Adrenal gland (tissue), 9 donors: ENCODE measurements at regions not wholly inside any gene's neighbourhood (a gene's known extent, or its start where the extent isn't known, plus 50 kb on each side); places are given as distances from the start of the nearest gene placed in this dataset.

Experiments used
- DNase-seq, 7 donors: peaks; one replicate each; pipeline ENCODE4 v3.0.0-alpha.2; 2019 to 2020
- H3K27ac ChIP-seq, 5 donors: fragments of 200-600 bp; sonication (generic) in 4 of 5; 1 replicate in 3 of 5; 2 replicates in 2 of 5; pipeline versions ENCODE4 v1.5.1 to v1.8.0; 2016 to 2020; ENCODE audit warnings: mild to moderate bottlenecking in 1 of 5
- H3K27me3 ChIP-seq: fragments of 200-600 bp; 2 replicates; pipeline ENCODE4 v1.8.0; 2021
- H3K36me3 ChIP-seq, 2 donors: fragments of 200-600 bp; replicated peaks in 1 of 2; 1 replicate in 1 of 2; 2 replicates in 1 of 2; pipeline versions ENCODE4 v1.5.1 to v1.8.0; 2018 to 2022
- H3K4me1 ChIP-seq, 2 donors: fragments of 200-600 bp; replicated peaks in 1 of 2; 1 replicate in 1 of 2; 2 replicates in 1 of 2; pipeline versions ENCODE4 v1.5.1 to v1.8.0; 2018 to 2021
- H3K4me3 ChIP-seq, 4 donors: fragments of 200-600 bp; sonication (generic) in 3 of 4; one replicate each; pipeline ENCODE4 v1.5.1; 2016 to 2018
- H3K9me3 ChIP-seq, 3 donors: fragments of 200-600 bp; sonication (generic) in 1 of 3; replicated peaks in 1 of 3; 1 replicate in 2 of 3; 2 replicates in 1 of 3; pipeline versions ENCODE4 v1.5.1 to v1.8.0; 2016 to 2021
- CTCF ChIP-seq, 6 experiments: fragments of 450-650 bp in 4 of 6; fragments of 200-600 bp in 2 of 6; sonication (generic) in 1 of 6; IDR thresholded peaks; 1 replicate in 5 of 6; 2 replicates in 1 of 6; pipeline versions ENCODE4 v1.5.1 to v1.8.0; 2016 to 2021; ENCODE audit warnings: antibody characterized with exemption in 6 of 6, mild to moderate bottlenecking in 2 of 6, moderate library complexity in 1 of 6
- POLR2A ChIP-seq, 2 donors: fragments of 450-650 bp; IDR thresholded peaks; one replicate each; pipeline ENCODE4 v1.6.1; 2017; ENCODE audit warnings: antibody characterized with exemption in 2 of 2, mild to moderate bottlenecking in 2 of 2, moderate library complexity in 1 of 2
- WGBS, 4 donors: extraction: QIAGEN DNeasy Blood & Tissue Kit in 2 of 4; methylation state at CpG; one replicate each; pipeline versions ENCODE4 v1.1.5 to v1.1.7; 2013 to 2017; 5-methylcytosine and 5-hydroxymethylcytosine counted together
- intact Hi-C, 2 donors: fragments of 100-400 bp; cut with DNase I; formaldehyde crosslinking; loops; one replicate each; pipeline versions ENCODE4 v1.14.1 to v1.15.0; 2022 to 2023
- donor health status: healthy with polysubstance abuse.
- donor health status: Bipolar disorder and iron deficiency.
- donor health status: DM: yes; HTN: yes; CAD: no.
- donor health status: DM: no; HTN: no; CAD: no.
- donor health status: DM: no; HTN: no; CAD: no.

DNA sequence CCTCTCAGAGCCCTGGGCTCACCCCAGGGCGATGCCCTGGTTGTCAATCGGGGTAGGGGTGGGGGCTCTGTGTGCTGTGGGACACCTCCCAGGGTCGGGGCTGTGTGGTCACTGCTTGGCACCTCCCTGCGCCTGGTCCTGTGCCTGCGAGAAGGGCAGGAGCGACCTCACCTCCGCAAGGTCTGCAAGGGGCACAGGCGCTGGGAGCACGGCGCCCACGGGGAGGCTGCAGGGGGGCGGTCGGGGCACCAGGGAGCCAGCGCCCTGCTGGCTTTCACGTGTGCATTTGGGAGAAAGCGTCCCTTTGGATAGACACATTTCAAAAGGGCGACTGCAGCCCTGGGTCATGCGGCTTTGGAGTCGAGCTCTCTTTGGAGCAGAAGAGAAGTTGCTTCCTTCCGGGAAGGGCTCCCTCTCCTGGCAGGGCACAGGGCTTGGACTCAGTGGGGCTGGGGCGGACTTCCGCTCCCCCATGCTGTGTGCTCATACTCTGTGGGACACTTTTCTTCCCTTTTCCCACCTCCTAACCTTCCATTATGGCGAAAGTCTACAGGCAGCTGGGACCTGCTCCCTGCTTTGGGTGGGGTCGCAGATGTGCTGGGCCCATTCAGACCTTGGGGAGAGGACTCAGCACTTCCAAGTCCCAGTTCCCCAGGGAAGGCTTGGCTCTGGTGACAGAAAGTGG lies 52.9 kb upstream of the SLC28A3 start:
- no peak overlapping the region for H3K27ac ChIP-seq
- H3K36me3 ChIP-seq = no peaks in the 10 kb centered on the region
- H3K27me3 ChIP-seq = peaks cover 3% of the 10 kb centered on the region
- H3K9me3 ChIP-seq = no peaks in the 10 kb centered on the region
- no peak for DNase-seq
- intact Hi-C loops = loop anchor here in 1 of 2 donors (10.0 kb wide), 2 partner anchors 751 to 1211 kb away; no protein-coding TSS in a partner anchor
- H3K4me1 ChIP-seq = no peaks in the 10 kb centered on the region
- H3K4me3 ChIP-seq = no peak overlapping the region
- TF ChIP-seq POLR2A (IDR thresholded peaks at IDR 0.05) (no peak), CTCF (IDR thresholded peaks at IDR 0.05) (no peak)
- 77 to 88% (median 85%) methylated on average over 15 to 24 of the region's 24 CpGs for WGBS, 4 donors

- Histone ChIP-seq H3K4me3 (no peak overlapping the region), H3K27ac (no peak overlapping the region), H3K4me1 (no peaks in the 10 kb centered on the region), H3K36me3 (no peaks in the 10 kb centered on the region), H3K9me3 (no peaks in the 10 kb centered on the region), H3K27me3 (peaks cover 3% of the 10 kb centered on the region)
- intact Hi-C loops = loop anchor here in 1 of 2 donors (10.0 kb wide), 2 partner anchors 751 to 1211 kb away; no protein-coding TSS in a partner anchor
- 68 to 76% (median 73%) methylated on average over 3 of the region's 3 CpGs for WGBS, 4 donors
- no peak for TF ChIP-seq POLR2A (IDR thresholded peaks at IDR 0.05)
- TF ChIP-seq CTCF (IDR thresholded peaks at IDR 0.05) = no peak
- DNase-seq = no peak
Observed at GRCh38 chr9:84394036-84394435, 53.5 kb upstream of the SLC28A3 start.

DNA sequence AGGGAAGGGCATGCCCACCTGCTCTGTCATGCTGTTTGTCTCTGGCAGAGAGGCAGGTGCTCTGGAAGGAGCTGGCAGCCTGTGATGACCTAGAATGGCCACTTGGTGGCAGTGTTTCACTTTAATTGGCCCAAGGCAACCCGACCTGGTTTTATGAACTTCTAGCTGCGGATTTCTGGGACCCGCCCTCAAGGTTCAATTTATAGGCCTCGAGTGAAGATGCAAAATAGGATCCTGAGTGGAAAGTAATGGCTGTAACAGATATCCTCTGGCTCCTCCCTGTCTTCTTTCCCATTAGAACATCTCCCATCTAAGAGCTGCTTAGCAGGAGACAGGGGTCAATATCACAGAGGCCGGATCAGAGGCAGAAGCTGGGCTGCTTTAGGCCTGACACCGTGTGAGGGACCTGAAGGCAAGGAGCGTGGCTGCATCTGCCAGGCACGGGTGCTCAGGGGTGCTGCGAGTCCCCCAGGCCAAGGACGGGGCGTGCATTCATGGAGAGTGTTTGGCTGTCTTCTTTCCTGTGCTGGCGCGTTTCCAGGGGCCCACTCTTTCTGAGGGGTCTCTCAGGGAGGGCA lies 56.7 kb upstream of the SLC28A3 start:
- H3K9me3 ChIP-seq = no peaks in the 10 kb centered on the region
- H3K36me3 ChIP-seq = no peaks in the 10 kb centered on the region
- TF ChIP-seq POLR2A (IDR thresholded peaks at IDR 0.05) (no peak), CTCF (IDR thresholded peaks at IDR 0.05) (peak; percentile 69 to 92 (median 88))
- DNase-seq = peak; percentile 48 to 90 (median 71)
- no peaks in the 10 kb centered on the region for H3K27me3 ChIP-seq
- no peak overlapping the region for H3K27ac ChIP-seq
- intact Hi-C loops = loop anchor here in 1 of 2 donors (10.0 kb wide), 2 partner anchors 748 to 1208 kb away; no protein-coding TSS in a partner anchor
- 33 to 46% (median 43%) methylated on average over 6 to 13 of the region's 13 CpGs for WGBS, 4 donors
- no peak overlapping the region for H3K4me3 ChIP-seq
- no peaks in the 10 kb centered on the region for H3K4me1 ChIP-seq

- Histone ChIP-seq H3K36me3 (no peaks in the 10 kb centered on the region), H3K4me3 (no peak overlapping the region), H3K9me3 (no peaks in the 10 kb centered on the region), H3K4me1 (no peaks in the 10 kb centered on the region), H3K27ac (no peak overlapping the region), H3K27me3 (no peaks in the 10 kb centered on the region)
- no peak for DNase-seq
- WGBS, 4 donors = 62 to 79% (median 73%) methylated on average over 6 to 8 of the region's 8 CpGs
- TF ChIP-seq CTCF (IDR thresholded peaks at IDR 0.05) = no peak
- TF ChIP-seq POLR2A (IDR thresholded peaks at IDR 0.05) = no peak
- intact Hi-C loops = loop anchor here in 1 of 2 donors (10.0 kb wide), 2 partner anchors 747 to 1207 kb away; no protein-coding TSS in a partner anchor
Observed at GRCh38 chr9:84397822-84398221, 57.3 kb upstream of the SLC28A3 start.
